ENCODE measurements at regions not wholly inside any gene's neighbourhood (a gene's known extent, or its start where the extent isn't known, plus 50 kb on each side); places are given as distances from the start of the nearest gene placed in this dataset.

DNA sequence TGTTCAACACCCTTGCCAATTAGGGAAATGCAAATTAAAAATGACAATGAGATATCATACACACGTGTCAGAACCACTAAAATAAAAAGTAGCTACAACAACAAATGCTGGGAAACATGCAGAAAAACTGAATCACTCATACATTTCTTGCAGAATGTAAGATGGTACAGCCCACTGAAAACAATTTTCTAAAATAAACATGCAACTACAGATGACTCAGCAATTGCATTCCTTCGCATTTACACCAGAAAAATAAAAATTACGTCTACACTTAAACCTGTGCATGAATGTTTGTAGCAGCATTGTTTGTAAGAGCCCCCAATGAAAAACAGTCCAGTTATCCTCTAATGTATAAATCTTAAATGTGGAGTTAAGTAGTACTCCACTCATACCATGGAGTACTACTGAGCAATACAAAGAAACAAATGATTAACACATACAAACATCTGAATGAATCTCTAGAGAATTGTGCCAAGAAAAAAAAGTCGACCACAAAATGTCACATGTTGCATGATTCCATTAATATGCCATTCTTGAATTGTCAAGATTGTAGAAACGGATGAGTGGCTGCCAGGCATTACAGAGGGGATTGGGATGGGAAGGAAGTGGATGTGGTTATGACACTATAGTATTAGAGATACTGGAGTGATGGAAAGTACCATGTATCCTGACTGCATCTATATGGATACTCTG, 134.6 kb upstream of the NPSR1 start:
- TF ChIP-seq CTCF (IDR thresholded peaks at IDR 0.05; ENCODE audit: low read depth, low read length), result no peak
- no peak for TF ChIP-seq EZH2phosphoT487 (IDR thresholded peaks at IDR 0.05; ENCODE audit: low read depth)
